Smooth muscle cell (in vitro differentiated cells): ENCODE measurements at regions not wholly inside any gene's neighbourhood (a gene's known extent, or its start where the extent isn't known, plus 50 kb on each side); places are given as distances from the start of the nearest gene placed in this dataset.

Experiments
- DNase-seq: peaks from one replicate; lab custom pipeline; 2025; ENCODE audit not compliant: unreplicated experiment; lab: John Stamatoyannopoulos, UW
- H2AFZ ChIP-seq: fragments of 200-600 bp; sonication (generic); 2 replicates; pipeline ENCODE4 v1.6.0; 2016; ENCODE audit warnings: antibody characterized with exemption, low read depth, mild to moderate bottlenecking
- H3F3A ChIP-seq: fragments of 200-600 bp; sonication (generic); 2 replicates; pipeline ENCODE4 v1.6.0; 2017; ENCODE audit warnings: antibody characterized with exemption, low read depth
- H3K27ac ChIP-seq: fragments of 200-600 bp; sonication (generic); 2 replicates; pipeline ENCODE4 v1.5.1; 2016; ENCODE audit warnings: low read depth, mild to moderate bottlenecking
- H3K27me3 ChIP-seq: fragments of 200-600 bp; sonication (generic); 2 replicates; pipeline ENCODE4 v1.6.1; 2016; ENCODE audit warnings: low read depth, mild to moderate bottlenecking
- H3K36me3 ChIP-seq: fragments of 200-600 bp; sonication (generic); 2 replicates; pipeline ENCODE4 v1.5.1; 2016; ENCODE audit warnings: low read depth
- H3K4me1 ChIP-seq: fragments of 200-600 bp; sonication (generic); 2 replicates; pipeline ENCODE4 v1.5.1; 2016; ENCODE audit warnings: low read depth
- H3K4me2 ChIP-seq: fragments of 200-600 bp; sonication (generic); 2 replicates; pipeline ENCODE4 v1.6.0; 2016; ENCODE audit warnings: mild to moderate bottlenecking
- H3K4me3 ChIP-seq: fragments of 200-600 bp; sonication (generic); 2 replicates; pipeline ENCODE4 v1.5.1; 2016; ENCODE audit warnings: mild to moderate bottlenecking
- H3K79me2 ChIP-seq: fragments of 200-600 bp; sonication (generic); 2 replicates; pipeline ENCODE4 v1.6.0; 2016; ENCODE audit warnings: low read depth, mild to moderate bottlenecking
- H3K9ac ChIP-seq: fragments of 200-600 bp; sonication (generic); 2 replicates; pipeline ENCODE4 v1.6.0; 2016; ENCODE audit warnings: low read depth
- H3K9me3 ChIP-seq: fragments of 200-600 bp; sonication (generic); replicated peaks from 2 replicates; pipeline ENCODE4 v1.5.1; 2016; ENCODE audit warnings: low read depth
- H4K20me1 ChIP-seq: fragments of 200-600 bp; sonication (generic); 2 replicates; pipeline ENCODE4 v1.6.0; 2016; ENCODE audit warnings: low read depth
- CTCF ChIP-seq: fragments of 200-600 bp; sonication (generic); IDR thresholded peaks from 2 replicates; pipeline ENCODE4 v1.5.1; 2017; ENCODE audit warnings: borderline replicate concordance, mild to moderate bottlenecking, antibody characterized with exemption; ENCODE audit not compliant: insufficient read depth, poor library complexity, severe bottlenecking
- WGBS: methylation state at CpG from one replicate; pipeline ENCODE4 v1.1.7; 2016; ENCODE audit warnings: low lambda C conversion rate; 5-methylcytosine and 5-hydroxymethylcytosine counted together

- WGBS = 13% methylated on average over 1 of the region's 1 CpG
- no peak overlapping the region for H3K27ac ChIP-seq
- H3K27me3 ChIP-seq = no peaks in the 10 kb centered on the region
- H3K4me2 ChIP-seq = peak overlapping the region; percentile 5
- no peaks in the 10 kb centered on the region for H3K4me1 ChIP-seq
- H3K36me3 ChIP-seq = no peaks in the 10 kb centered on the region
- H3K79me2 ChIP-seq = no peaks in the 10 kb centered on the region
- no peaks in the 10 kb centered on the region for H4K20me1 ChIP-seq
- H3K9ac ChIP-seq = no peak overlapping the region
- H3K9me3 ChIP-seq = no peaks in the 10 kb centered on the region
- H2AFZ ChIP-seq = no peak overlapping the region
- no peaks in the 10 kb centered on the region for H3F3A ChIP-seq
- TF ChIP-seq CTCF = no peak
- DNase-seq = no peak
- no peak overlapping the region for H3K4me3 ChIP-seq
Observed at GRCh38 chr1:208520438-208521099, 276.4 kb upstream of the PLXNA2 start.

- no peak overlapping the region for H2AFZ ChIP-seq
- no peaks in the 10 kb centered on the region for H3K79me2 ChIP-seq
- H3K4me3 ChIP-seq = no peak overlapping the region
- no peak overlapping the region for H3K4me2 ChIP-seq
- no peaks in the 10 kb centered on the region for H3K4me1 ChIP-seq
- TF ChIP-seq CTCF = no peak
- DNase-seq = no peak
- no peaks in the 10 kb centered on the region for H3F3A ChIP-seq
- 43% methylated on average over 3 of the region's 3 CpGs for WGBS
- H3K9me3 ChIP-seq = no peaks in the 10 kb centered on the region
- no peak overlapping the region for H3K9ac ChIP-seq
- H4K20me1 ChIP-seq = no peaks in the 10 kb centered on the region
- no peaks in the 10 kb centered on the region for H3K27me3 ChIP-seq
- no peak overlapping the region for H3K27ac ChIP-seq
- no peaks in the 10 kb centered on the region for H3K36me3 ChIP-seq
Observed at GRCh38 chr1:208521534-208521933, 277.4 kb upstream of the PLXNA2 start.

- H3K4me2 ChIP-seq = no peak overlapping the region
- no peaks in the 10 kb centered on the region for H3K36me3 ChIP-seq
- no peaks in the 10 kb centered on the region for H3K4me1 ChIP-seq
- no peak for DNase-seq
- H2AFZ ChIP-seq = no peak overlapping the region
- H4K20me1 ChIP-seq = no peaks in the 10 kb centered on the region
- H3K27ac ChIP-seq = no peak overlapping the region
- H3K4me3 ChIP-seq = no peak overlapping the region
- H3K9ac ChIP-seq = no peak overlapping the region
- H3K27me3 ChIP-seq = no peaks in the 10 kb centered on the region
- no peaks in the 10 kb centered on the region for H3F3A ChIP-seq
- H3K9me3 ChIP-seq = no peaks in the 10 kb centered on the region
- no peaks in the 10 kb centered on the region for H3K79me2 ChIP-seq
- WGBS = 96% methylated on average over 5 of the region's 5 CpGs
- TF ChIP-seq CTCF = no peak
Observed at GRCh38 chr1:208523007-208523406, 278.8 kb upstream of the PLXNA2 start.

GRCh38 chr1:208524376-208524775 is 280.2 kb upstream of the PLXNA2 start:
- TF ChIP-seq CTCF = no peak
- 72% methylated on average over 4 of the region's 4 CpGs for WGBS
- Histone ChIP-seq H3K9me3 (no peaks in the 10 kb centered on the region), H3K4me3 (no peak overlapping the region), H3F3A (no peaks in the 10 kb centered on the region), H3K27ac (peak overlapping the region; percentile 36), H4K20me1 (no peaks in the 10 kb centered on the region), H3K9ac (no peak overlapping the region), H3K79me2 (no peaks in the 10 kb centered on the region), H3K4me2 (peak overlapping the region; percentile 21), H3K27me3 (no peaks in the 10 kb centered on the region), H2AFZ (no peak overlapping the region), H3K4me1 (no peaks in the 10 kb centered on the region), H3K36me3 (no peaks in the 10 kb centered on the region)
- no peak for DNase-seq
